SK-N-MC (cell line): ENCODE measurements at regions not wholly inside any gene's neighbourhood (a gene's known extent, or its start where the extent isn't known, plus 50 kb on each side); places are given as distances from the start of the nearest gene placed in this dataset.
A peak's percentile ranks its signal among the peaks of the same experiment; 100 is the strongest.
"Not testable (repeated sequence)": the region's sequence is repeated elsewhere in the genome, so short reads cannot be mapped to it uniquely, and the experiment has no call there.

Source experiments
- DNase-seq: peaks from one replicate; pipeline ENCODE4 v3.0.0-alpha.2; 2011; ENCODE audit warnings: low read depth, low spot score
- H3K27ac ChIP-seq: fragments of 200-600 bp; sonication (generic); 2 replicates; pipeline ENCODE4 v1.5.1; 2016; ENCODE audit warnings: mixed run types
- H3K36me3 ChIP-seq: fragments of 200-600 bp; sonication (generic); 2 replicates; pipeline ENCODE4 v1.6.1; 2017; ENCODE audit warnings: antibody characterized with exemption, low read length, mixed read lengths; ENCODE audit not compliant: insufficient read depth
- H3K4me3 ChIP-seq: fragments of 200-600 bp; sonication (generic); 2 replicates; pipeline ENCODE4 v1.5.1; 2016
- H3K9ac ChIP-seq: fragments of 200-600 bp; sonication (generic); 2 replicates; pipeline ENCODE4 v1.8.0; 2017; ENCODE audit warnings: mixed run types, mixed read lengths; ENCODE audit not compliant: insufficient read length
- H3K9me3 ChIP-seq: fragments of 200-600 bp; sonication (generic); 2 replicates; pipeline ENCODE4 v1.6.1; 2017; ENCODE audit warnings: low read depth, mild to moderate bottlenecking, antibody characterized with exemption, low read length, moderate library complexity, mixed read lengths
- EZH2 ChIP-seq: fragments of 200-600 bp; sonication (generic); IDR thresholded peaks from one replicate; pipeline ENCODE4 v1.6.1; 2017; ENCODE audit warnings: antibody characterized with exemption
- FOXP2 ChIP-seq: optimal IDR thresholded peaks from 2 replicates; pipeline ENCODE3; 2011; ENCODE audit warnings: mild to moderate bottlenecking, moderate library complexity; ENCODE audit not compliant: insufficient read depth; ENCODE audit errors: extremely low read length, control extremely low read depth
- POLR2AphosphoS5 ChIP-seq: IDR thresholded peaks from 2 replicates; pipeline ENCODE4 v1.6.1; 2012; ENCODE audit warnings: mild to moderate bottlenecking, low read depth, low read length, borderline replicate concordance

DNA sequence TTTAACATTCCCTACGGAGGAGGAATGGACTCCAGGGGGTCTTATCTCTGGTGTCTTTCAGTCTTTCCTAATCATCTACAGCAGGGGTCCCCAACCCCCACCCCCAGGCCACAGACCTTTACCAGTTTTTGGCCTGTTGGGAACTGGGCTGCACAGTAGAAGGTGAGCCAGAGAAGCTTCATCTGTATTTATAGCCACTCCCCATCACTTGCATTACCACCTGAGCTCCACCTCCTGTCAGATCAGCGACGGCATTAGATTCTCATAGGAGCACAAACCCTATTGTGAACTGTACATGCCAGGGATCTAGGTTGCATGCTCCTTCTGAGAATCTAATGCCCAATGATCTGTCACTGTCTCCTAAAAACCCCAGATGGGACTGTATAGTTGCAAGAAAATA, 120.0 kb upstream of the TMTC4 start:
- Histone ChIP-seq H3K36me3 (no peaks in the 10 kb centered on the region), H3K4me3 (no peak overlapping the region), H3K9ac (no peak overlapping the region), H3K27ac (no peak overlapping the region), H3K9me3 (no peaks in the 10 kb centered on the region; the same call in 1 of the 2 replicates)
- no peak for TF ChIP-seq EZH2
- no peak for TF ChIP-seq POLR2AphosphoS5
- TF ChIP-seq FOXP2, result no peak
- no peak for DNase-seq

DNA sequence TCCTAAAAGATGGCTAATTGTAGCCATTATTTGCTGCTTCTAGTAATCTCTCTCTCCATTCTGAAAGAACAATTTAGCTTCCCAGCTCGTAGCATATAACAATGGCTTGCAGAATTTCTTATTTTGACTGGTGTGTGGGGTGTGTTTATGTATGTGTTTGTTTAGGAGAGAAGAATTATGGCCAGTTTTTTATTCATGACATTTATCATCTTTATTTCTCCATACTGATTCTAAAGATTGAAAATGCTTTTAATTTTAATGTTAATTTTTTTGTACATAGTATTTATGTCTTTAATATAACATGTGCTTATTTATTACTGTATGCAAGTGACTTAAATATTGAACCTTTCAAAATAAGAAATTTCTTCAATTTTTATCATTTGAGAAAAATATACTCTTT, 115.8 kb upstream of the TMTC4 start:
- H3K9me3 ChIP-seq, result no peaks in the 10 kb centered on the region
- TF ChIP-seq POLR2AphosphoS5 (no peak), FOXP2 (no peak), EZH2 (no peak)
- no peak overlapping the region for H3K9ac ChIP-seq
- H3K4me3 ChIP-seq, result no peak overlapping the region
- no peaks in the 10 kb centered on the region for H3K36me3 ChIP-seq
- no peak for DNase-seq
- no peak overlapping the region for H3K27ac ChIP-seq

DNA sequence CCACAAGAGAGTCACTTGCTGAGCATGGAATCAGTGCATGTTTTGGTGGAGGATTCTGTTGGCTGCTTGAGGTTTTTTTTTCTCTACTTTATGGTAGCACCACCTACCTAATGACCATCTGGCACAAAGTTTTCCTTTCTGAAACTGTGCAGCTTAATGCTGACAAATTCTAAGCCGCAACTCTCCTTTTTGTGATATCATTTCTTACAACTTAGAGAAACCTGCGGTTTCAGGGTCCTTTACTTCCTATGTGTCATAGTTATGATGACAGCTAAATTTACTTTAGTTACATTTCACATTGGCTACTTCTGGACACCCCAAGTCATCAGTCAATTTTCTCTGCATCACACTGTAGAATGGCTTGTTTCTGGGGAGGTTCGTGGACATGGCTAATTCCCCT, 115.4 kb upstream of the TMTC4 start:
- no peaks in the 10 kb centered on the region for H3K9me3 ChIP-seq
- H3K9ac ChIP-seq, result no peak overlapping the region
- H3K4me3 ChIP-seq, result no peak overlapping the region
- DNase-seq, result no peak
- no peak for TF ChIP-seq FOXP2
- no peak for TF ChIP-seq POLR2AphosphoS5
- TF ChIP-seq EZH2, result no peak
- H3K27ac ChIP-seq, result peak overlapping the region; percentile 4; the same call in 1 of the 2 replicates
- H3K36me3 ChIP-seq, result no peaks in the 10 kb centered on the region

DNA sequence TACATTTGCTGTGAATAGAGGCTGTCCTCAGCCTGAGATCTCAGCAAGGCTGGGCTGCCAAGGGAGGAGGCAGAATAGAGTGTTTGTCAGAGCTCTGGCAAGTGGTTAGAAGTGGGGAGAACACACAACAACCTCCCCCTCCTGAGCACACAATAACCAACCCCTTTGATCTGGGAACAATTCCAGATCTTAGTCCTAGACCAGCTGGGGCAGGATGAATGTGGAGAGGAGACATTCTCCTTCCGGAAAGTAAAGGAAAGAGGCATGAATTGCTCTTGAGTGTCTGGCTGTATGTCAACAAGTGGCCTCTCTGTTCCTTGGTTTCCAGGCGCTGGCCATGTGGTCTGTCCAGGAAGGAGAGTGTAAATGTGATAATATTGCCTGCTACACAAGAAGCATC, 114.9 kb upstream of the TMTC4 start:
- no peak overlapping the region for H3K9ac ChIP-seq
- no peak overlapping the region; the same call in 1 of the 2 replicates for H3K4me3 ChIP-seq
- no peaks in the 10 kb centered on the region for H3K36me3 ChIP-seq
- H3K27ac ChIP-seq, result peak overlapping the region; percentile 4; the same call in 1 of the 2 replicates
- TF ChIP-seq POLR2AphosphoS5 (no peak), EZH2 (no peak), FOXP2 (no peak)
- DNase-seq, result no peak
- H3K9me3 ChIP-seq, result no peaks in the 10 kb centered on the region

DNA sequence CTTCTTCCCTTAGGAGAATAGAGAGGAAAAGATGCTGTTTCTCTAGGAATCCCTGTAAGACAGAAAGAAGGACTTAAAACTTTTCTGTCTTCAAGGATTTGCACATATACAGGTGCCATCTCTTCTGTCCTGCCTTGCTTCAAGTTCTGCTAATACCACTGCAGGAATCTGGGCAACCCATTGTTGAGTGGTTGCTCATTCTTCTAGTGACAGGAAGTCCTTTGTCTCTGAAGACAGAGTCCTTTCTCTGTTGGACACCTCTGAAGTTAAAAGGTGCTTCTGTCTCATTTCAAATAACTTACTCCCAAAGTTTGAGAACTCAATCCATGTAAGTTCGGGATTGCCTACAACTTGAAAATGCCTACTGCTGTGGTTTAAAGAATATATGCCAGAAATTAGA, 114.4 kb upstream of the TMTC4 start:
- TF ChIP-seq EZH2 (no peak), FOXP2 (no peak), POLR2AphosphoS5 (no peak)
- DNase-seq, result no peak
- no peak overlapping the region for H3K9ac ChIP-seq
- H3K36me3 ChIP-seq, result no peaks in the 10 kb centered on the region
- no peaks in the 10 kb centered on the region for H3K9me3 ChIP-seq
- H3K4me3 ChIP-seq, result no peak overlapping the region
- H3K27ac ChIP-seq, result no peak overlapping the region

DNA sequence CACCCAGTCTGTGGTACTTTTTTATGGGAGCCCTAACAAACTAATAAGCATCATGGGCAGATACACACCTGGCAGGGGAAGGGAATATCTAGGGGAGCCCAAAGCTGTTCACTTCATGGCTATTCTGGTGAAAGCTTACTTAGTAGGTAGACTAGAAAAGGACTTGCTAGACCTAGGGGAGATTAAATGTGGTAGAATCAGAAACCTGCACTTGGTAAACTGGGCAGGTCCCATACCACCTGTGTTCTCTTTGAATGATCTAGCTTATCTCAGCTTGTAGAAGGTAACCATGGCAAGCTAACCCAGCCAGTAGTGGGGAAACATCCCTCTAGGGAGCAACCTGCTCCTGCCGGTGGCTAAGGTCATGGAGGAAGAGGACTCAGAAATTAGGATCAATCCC, 113.9 kb upstream of the TMTC4 start:
- TF ChIP-seq FOXP2 (no peak), POLR2AphosphoS5 (no peak), EZH2 (no peak)
- Histone ChIP-seq H3K36me3 (no peaks in the 10 kb centered on the region), H3K9me3 (no peaks in the 10 kb centered on the region), H3K27ac (no peak overlapping the region), H3K9ac (no peak overlapping the region), H3K4me3 (no peak overlapping the region)
- no peak for DNase-seq

DNA sequence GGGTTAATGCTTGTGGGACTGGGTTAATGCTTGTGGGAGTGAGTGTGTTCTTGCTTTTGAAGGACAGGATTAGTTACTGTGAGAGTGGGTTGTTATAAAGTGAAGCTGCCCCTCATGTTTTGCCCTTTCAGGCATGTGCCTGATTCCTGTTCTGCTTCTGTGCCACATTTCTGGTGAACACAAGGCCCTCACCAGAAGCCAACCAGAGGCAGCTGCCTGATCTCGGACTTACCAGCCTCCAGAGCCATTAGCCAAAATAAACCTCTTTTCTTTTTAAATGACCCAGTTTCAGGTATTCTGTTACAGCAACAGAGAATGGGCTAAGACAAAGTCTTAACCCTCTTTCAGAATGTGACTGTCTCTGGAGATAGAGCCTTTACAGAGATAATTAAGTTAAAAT, 113.3 kb upstream of the TMTC4 start:
- H3K9ac ChIP-seq, result no peak overlapping the region
- no peak overlapping the region for H3K27ac ChIP-seq
- TF ChIP-seq POLR2AphosphoS5 (no peak), FOXP2 (no peak), EZH2 (no peak)
- DNase-seq, result no peak
- H3K36me3 ChIP-seq, result no peaks in the 10 kb centered on the region
- H3K4me3 ChIP-seq, result no peak overlapping the region
- no peaks in the 10 kb centered on the region for H3K9me3 ChIP-seq

DNA sequence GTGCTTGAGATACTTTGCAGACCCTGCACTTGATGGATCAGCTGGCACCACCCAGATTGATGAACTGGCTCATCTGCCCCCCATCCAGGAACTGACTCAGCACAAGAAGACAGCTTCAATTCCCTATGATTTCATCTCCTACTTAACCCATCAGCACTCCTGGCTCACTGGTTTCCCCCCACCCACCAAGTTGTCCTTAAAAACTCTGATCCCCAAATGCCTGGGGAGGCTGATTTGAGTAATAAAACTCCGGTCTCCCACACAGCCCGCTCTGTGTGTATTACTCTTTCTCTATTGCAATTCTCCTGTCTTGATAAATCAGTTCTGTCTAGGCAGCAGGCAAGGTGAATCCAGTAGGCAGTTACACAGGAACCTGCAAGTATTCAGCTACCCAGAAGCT, 102.1 kb upstream of the TMTC4 start:
- not testable (repeated sequence) for DNase-seq, H3K9me3 ChIP-seq, H3K36me3 ChIP-seq, H3K27ac ChIP-seq, H3K4me3 ChIP-seq, H3K9ac ChIP-seq

DNA sequence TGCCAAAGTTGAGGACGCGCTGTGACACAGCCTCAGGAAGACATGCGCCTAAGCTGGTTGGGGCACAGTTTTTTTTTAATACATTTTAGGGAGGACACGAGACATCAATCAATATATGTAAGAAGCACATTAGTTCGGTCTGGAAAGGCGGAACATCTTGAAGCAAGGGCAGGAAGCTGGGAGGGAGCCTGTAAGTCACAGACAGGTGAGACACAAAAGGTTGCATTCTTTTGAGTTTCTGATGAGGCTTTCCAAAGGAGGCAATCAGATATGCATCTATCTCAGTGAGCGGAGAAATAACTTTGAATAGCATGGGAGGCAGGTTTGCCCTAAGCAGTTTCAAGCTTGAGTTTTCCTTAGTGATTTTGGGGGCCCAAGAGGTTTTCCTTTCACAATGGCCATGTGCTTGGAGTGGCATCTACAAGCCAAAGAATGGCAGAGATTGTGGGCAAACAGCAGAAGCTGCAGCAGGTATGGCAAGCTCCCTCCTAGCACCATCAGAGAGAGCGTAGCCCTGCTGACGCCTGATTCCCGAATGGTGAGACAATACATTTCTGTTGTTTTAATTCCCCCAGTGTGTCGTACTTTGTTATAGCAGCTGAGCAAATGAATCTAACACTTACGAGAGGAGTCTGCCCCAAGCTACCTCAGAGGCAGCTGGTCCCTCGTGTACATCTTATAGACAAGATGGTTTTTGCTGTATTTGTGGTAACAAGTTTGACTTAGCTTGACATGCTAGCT, 99.5 kb upstream of the TMTC4 start:
- H3K9me3 ChIP-seq, result no peaks in the 10 kb centered on the region
- H3K9ac ChIP-seq, result no peak overlapping the region

More for the DNA sequence above, 99.5 kb upstream of the TMTC4 start:
- H3K27ac ChIP-seq, result no peak overlapping the region
- DNase-seq, result no peak
- no peaks in the 10 kb centered on the region for H3K36me3 ChIP-seq
- no peak for TF ChIP-seq POLR2AphosphoS5
- TF ChIP-seq EZH2, result no peak
- no peak for TF ChIP-seq FOXP2
- no peak overlapping the region for H3K4me3 ChIP-seq
